ENCODE measurements at regions not wholly inside any gene's neighbourhood (a gene's known extent, or its start where the extent isn't known, plus 50 kb on each side); places are given as distances from the start of the nearest gene placed in this dataset.
A peak's percentile ranks its signal among the peaks of the same experiment; 100 is the strongest.

DNA sequence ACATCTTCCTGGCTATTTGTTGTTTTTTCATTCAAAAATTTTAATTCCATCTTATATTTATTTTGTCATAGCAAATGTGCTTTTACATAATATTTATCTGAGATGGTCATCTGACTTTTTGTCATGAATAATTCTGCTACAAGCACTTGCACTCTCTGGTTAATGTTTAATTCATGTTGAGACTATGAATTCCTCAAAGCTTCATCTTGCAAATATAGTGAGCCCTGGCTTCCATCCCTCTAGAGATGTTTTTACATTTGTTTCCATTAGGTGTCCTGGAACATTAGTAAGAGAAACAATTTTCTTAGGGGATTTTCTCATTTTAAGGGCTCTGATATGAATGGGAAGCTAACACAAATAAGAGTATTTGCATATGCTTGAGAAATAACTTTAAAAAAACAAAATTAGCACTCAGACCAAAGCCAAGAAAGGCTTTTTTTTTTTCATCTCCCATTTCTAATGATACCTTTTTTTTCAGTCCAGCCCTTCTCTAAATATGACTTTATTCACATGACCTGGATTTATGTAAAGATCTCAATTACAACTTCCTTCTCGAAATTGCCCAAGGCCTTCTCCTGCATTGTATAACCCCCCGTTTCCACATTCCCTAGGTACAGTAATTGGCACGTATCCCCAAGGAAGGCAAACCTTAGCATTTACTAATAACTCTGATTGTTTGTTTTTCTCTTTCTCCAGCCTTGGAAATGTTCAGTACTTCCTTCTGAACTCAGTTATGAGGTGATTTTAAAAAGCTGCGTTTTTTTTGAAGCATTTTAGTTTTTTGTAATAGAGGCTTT, 797.0 kb upstream of the GJE1 start:
- TF ChIP-seq, protein P1, sequence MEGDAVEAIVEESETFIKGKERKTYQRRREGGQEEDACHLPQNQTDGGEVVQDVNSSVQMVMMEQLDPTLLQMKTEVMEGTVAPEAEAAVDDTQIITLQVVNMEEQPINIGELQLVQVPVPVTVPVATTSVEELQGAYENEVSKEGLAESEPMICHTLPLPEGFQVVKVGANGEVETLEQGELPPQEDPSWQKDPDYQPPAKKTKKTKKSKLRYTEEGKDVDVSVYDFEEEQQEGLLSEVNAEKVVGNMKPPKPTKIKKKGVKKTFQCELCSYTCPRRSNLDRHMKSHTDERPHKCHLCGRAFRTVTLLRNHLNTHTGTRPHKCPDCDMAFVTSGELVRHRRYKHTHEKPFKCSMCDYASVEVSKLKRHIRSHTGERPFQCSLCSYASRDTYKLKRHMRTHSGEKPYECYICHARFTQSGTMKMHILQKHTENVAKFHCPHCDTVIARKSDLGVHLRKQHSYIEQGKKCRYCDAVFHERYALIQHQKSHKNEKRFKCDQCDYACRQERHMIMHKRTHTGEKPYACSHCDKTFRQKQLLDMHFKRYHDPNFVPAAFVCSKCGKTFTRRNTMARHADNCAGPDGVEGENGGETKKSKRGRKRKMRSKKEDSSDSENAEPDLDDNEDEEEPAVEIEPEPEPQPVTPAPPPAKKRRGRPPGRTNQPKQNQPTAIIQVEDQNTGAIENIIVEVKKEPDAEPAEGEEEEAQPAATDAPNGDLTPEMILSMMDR (IDR thresholded peaks at IDR 0.05; ENCODE audit: unreplicated experiment), result no peak
- H3K36me3 Mint-ChIP-seq (ENCODE audit: insufficient read depth, unreplicated experiment), result no peaks in the 10 kb centered on the region
- no peak overlapping the region for H3K4me3 Mint-ChIP-seq (ENCODE audit: unreplicated experiment)
- CTCF ChIA-PET, result no interaction called here
- BruUV-seq (replicated peaks), result no TSS peak
- no peaks in the 10 kb centered on the region for H3K27me3 Mint-ChIP-seq (ENCODE audit: insufficient read depth, unreplicated experiment)
- POLR2A ChIA-PET, result no interaction called here
- no peak for DNase-seq (ENCODE audit: unreplicated experiment)
- no peak overlapping the region for H3K27ac Mint-ChIP-seq (ENCODE audit: low read depth, unreplicated experiment)
- H3K9me3 Mint-ChIP-seq (ENCODE audit: unreplicated experiment), result no peaks in the 10 kb centered on the region
- H3K4me1 Mint-ChIP-seq (ENCODE audit: insufficient read depth, unreplicated experiment), result no peaks in the 10 kb centered on the region
- intact Hi-C loops (cut with micrococcal nuclease), result no loop called here

DNA sequence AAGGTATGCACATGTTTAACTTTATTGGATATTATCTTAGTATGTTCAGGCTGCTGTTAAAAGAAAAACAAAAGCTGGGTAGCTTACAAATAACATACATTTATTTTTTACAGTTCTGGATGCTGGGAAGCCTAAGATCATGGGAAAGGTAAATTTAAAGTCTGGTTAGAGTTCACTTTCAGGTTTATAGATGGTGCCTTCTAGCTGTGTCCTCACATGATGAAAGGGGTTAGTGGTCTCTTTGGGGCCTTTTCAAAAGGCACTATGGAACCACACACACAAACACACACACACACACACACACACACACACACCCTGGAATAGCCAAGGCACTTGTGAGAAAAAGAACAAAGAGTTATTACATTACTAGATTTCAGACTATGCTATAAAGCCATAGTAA, 805.8 kb upstream of the GJE1 start:
- POLR2A ChIA-PET, result interaction anchor here (1.0 to 1.3 kb wide), 2 partner anchors 24 to 25 kb away, joined by 3 read pairs; no protein-coding TSS in a partner anchor
- Mint-ChIP-seq H3K36me3 (ENCODE audit: insufficient read depth, unreplicated experiment) (no peaks in the 10 kb centered on the region), H3K27ac (ENCODE audit: low read depth, unreplicated experiment) (peak overlapping the region; percentile 88), H3K27me3 (ENCODE audit: insufficient read depth, unreplicated experiment) (no peaks in the 10 kb centered on the region), H3K4me1 (ENCODE audit: insufficient read depth, unreplicated experiment) (peaks cover 10% of the 10 kb centered on the region), H3K4me3 (ENCODE audit: unreplicated experiment) (peak overlapping the region; percentile 37), H3K9me3 (ENCODE audit: unreplicated experiment) (no peaks in the 10 kb centered on the region)
- CTCF ChIA-PET, result no interaction called here
- intact Hi-C loops (cut with micrococcal nuclease), result loop anchor here (2.0 to 5.0 kb wide), 2 partner anchors 95 to 226 kb away; no protein-coding TSS in a partner anchor
- DNase-seq (ENCODE audit: unreplicated experiment), result no peak
- TF ChIP-seq, protein P1 (IDR thresholded peaks at IDR 0.05; ENCODE audit: unreplicated experiment), result no peak
- TSS peak; percentile 84 for BruUV-seq (replicated peaks)

DNA sequence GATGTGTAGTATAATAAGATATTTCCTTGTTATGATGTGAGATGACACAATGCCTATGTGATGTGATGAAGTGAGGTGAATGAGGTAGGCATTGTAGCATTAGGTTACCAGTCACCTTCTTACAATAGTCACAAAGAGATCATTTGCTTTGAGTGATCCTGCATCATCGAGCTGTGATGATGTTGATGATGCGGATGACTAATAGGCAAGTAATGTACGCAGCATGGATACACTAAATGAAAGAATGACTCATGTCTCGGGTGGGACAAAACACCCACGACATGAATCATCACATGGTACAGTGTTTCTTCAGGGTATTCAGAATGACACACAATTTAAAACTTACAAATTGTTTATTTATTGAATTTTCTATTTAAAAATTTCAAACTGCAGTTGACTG, 806.3 kb upstream of the GJE1 start:
- ChIA-PET POLR2A (interaction anchor here (1.0 to 1.3 kb wide), 2 partner anchors 23 to 24 kb away, joined by 3 read pairs; no protein-coding TSS in a partner anchor), CTCF (no interaction called here)
- TF ChIP-seq, protein P1 (IDR thresholded peaks at IDR 0.05; ENCODE audit: unreplicated experiment), result no peak
- Mint-ChIP-seq H3K4me1 (ENCODE audit: insufficient read depth, unreplicated experiment) (peaks cover 12% of the 10 kb centered on the region), H3K9me3 (ENCODE audit: unreplicated experiment) (no peaks in the 10 kb centered on the region), H3K4me3 (ENCODE audit: unreplicated experiment) (peak overlapping the region; percentile 37), H3K27me3 (ENCODE audit: insufficient read depth, unreplicated experiment) (no peaks in the 10 kb centered on the region), H3K36me3 (ENCODE audit: insufficient read depth, unreplicated experiment) (no peaks in the 10 kb centered on the region), H3K27ac (ENCODE audit: low read depth, unreplicated experiment) (peak overlapping the region; percentile 88)
- DNase-seq (ENCODE audit: unreplicated experiment), result peak; percentile 96
- BruUV-seq (replicated peaks), result no TSS peak
- intact Hi-C loops (cut with micrococcal nuclease), result loop anchor here (2.0 to 5.0 kb wide), 2 partner anchors 96 to 226 kb away; no protein-coding TSS in a partner anchor

DNA sequence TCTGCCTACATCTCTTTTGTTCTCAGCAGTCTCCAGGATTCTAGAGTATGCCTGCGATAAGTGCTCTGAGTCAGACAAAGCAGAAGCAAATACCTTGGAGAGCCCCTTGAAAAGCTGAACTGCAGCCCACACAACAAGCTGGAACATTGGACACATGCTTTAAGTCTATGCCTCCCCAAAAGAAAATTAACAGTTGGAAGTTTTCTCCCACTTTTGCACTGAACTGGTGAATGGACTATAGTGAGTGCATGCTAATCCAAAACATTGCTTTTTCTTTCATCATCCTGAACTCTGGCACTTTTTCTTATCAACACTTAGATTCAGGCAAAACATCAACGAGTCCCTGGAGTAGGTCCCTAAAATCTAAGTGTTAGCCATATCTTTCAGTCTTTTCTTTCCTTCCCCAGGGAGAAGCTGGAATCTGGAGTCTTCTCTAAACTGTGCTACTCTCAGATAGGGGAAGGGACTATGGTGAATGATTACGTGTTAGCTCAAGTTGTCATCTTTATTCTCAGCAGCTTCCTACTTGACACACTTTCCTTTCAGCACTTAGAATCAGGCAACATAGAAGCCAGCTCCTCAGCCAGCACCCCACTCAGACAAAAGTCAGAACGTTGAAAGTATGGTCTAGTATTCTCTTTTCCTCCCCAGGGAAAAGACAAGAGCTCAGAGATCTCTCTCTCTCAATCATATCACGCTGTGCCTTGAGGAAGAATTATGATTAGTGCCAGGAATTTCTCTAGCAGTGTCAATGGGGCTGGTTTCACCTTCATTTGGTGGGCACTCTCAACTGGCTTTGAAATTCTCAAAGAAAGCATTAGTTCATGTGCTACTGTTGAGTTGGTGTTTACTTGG, 811.0 kb upstream of the GJE1 start:
- Mint-ChIP-seq H3K27me3 (ENCODE audit: insufficient read depth, unreplicated experiment) (no peaks in the 10 kb centered on the region), H3K36me3 (ENCODE audit: insufficient read depth, unreplicated experiment) (no peaks in the 10 kb centered on the region), H3K4me1 (ENCODE audit: insufficient read depth, unreplicated experiment) (peaks cover 12% of the 10 kb centered on the region), H3K27ac (ENCODE audit: low read depth, unreplicated experiment) (peak overlapping the region; percentile 28), H3K9me3 (ENCODE audit: unreplicated experiment) (no peaks in the 10 kb centered on the region), H3K4me3 (ENCODE audit: unreplicated experiment) (no peak overlapping the region)
- no peak for DNase-seq (ENCODE audit: unreplicated experiment)
- CTCF ChIA-PET, result interaction anchor here (0.7 kb wide), 1 partner anchor 368 kb away, joined by 4 read pairs; no protein-coding TSS in a partner anchor
- TF ChIP-seq, protein P1 (IDR thresholded peaks at IDR 0.05; ENCODE audit: unreplicated experiment), result no peak
- BruUV-seq (replicated peaks), result no TSS peak
- POLR2A ChIA-PET, result no interaction called here
- intact Hi-C loops (cut with micrococcal nuclease), result no loop called here

All from MCF 10A (cell line).